Cardiac fibroblast (primary cell): ENCODE measurements at regions not wholly inside any gene's neighbourhood (a gene's known extent, or its start where the extent isn't known, plus 50 kb on each side); places are given as distances from the start of the nearest gene placed in this dataset.

ENCODE experiments used
- DNase-seq, 2 donors: peaks; one replicate each; pipeline versions ENCODE4 v3.0.0 to v3.0.0-alpha.2; 2010; ENCODE audit warnings: low read depth in 2 of 2
- H3K4me3 ChIP-seq, 2 donors: replicated peaks in 1 of 2; 1 replicate in 1 of 2; 2 replicates in 1 of 2; pipeline ENCODE4 v1.5.1; 2011; ENCODE audit warnings: low read depth in 2 of 2, low read length in 2 of 2, mild to moderate bottlenecking in 2 of 2, moderate library complexity in 1 of 2
- CTCF ChIP-seq: IDR thresholded peaks from one replicate; pipeline ENCODE4 v1.5.1; 2011; ENCODE audit warnings: low read depth, mild to moderate bottlenecking, low read length, inconsistent platforms

GRCh38 chr1:219681876-219682275 is 69.0 kb upstream of the ZC3H11B start:
- TF ChIP-seq CTCF = no peak
- H3K4me3 ChIP-seq = no peak overlapping the region
- no peak for DNase-seq

- no peak for TF ChIP-seq CTCF
- H3K4me3 ChIP-seq = no peak overlapping the region
- peak; percentile 13 to 57 for DNase-seq
These were observed 63.3 kb upstream of the ZC3H11B start for GRCh38 chr1:219676012-219676765.

GRCh38 chr1:219670426-219671149 is 57.7 kb upstream of the ZC3H11B start:
- no peak overlapping the region for H3K4me3 ChIP-seq
- no peak for TF ChIP-seq CTCF
- peak; percentile 5 to 92 for DNase-seq

- no peak overlapping the region for H3K4me3 ChIP-seq
- no peak for DNase-seq
- TF ChIP-seq CTCF = no peak
These were observed 56.7 kb upstream of the ZC3H11B start for GRCh38 chr1:219669556-219669955.

GRCh38 chr1:219669042-219669441 is 56.1 kb upstream of the ZC3H11B start:
- no peak overlapping the region for H3K4me3 ChIP-seq
- no peak for DNase-seq
- TF ChIP-seq CTCF = no peak

GRCh38 chr1:219668446-219668845 is 55.5 kb upstream of the ZC3H11B start:
- no peak overlapping the region for H3K4me3 ChIP-seq
- TF ChIP-seq CTCF = no peak
- DNase-seq = no peak
